HG03159 (cell line): ENCODE measurements at regions not wholly inside any gene's neighbourhood (a gene's known extent, or its start where the extent isn't known, plus 50 kb on each side); places are given as distances from the start of the nearest gene placed in this dataset.

Experiments
- ATAC-seq: cut with Tn5 transposase; IDR thresholded peaks from one replicate; pipeline ENCODE4 v1.9.1; 2021; ENCODE audit warnings: mild to moderate bottlenecking, moderate library complexity; ENCODE audit not compliant: unreplicated experiment

DNA sequence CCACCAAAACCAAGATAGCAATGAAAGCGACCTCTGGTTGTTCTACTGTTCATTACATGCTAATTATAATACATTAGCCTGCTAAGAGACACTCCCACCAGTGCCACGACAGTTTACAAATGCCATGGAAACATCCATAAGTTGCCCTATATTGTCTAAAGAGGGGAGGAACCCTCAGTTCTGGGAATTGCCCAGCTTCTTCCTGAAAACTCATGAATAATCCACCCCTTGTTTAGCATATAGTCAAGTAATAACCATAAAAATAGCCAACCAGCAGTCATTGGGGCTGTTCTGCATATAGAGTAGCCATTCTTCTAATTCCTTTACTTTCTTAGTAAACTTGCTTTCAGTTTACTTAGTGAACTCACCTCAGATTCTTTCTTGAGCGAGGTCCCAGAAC lies 189.8 kb upstream of the SOX11 start:
- no peak for ATAC-seq

DNA sequence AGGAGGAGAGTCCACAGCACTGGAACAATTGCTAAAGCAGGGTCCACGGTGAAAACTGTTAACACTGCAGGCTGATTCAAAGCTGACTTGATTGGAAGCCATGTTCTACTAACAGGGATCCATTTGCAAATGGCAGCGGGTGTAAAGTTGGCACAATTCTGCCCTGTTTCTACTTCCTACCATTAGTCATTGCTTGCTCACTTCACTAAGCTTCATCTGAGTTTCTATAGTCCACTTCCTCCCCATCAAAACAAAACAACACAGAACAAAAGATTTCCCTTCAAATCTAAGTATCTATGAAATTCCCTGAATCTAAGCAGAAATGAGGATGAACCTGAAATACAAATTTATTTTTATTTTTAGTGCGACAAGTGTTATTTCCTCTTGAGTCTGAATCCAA lies 187.4 kb upstream of the SOX11 start:
- ATAC-seq: no peak

DNA sequence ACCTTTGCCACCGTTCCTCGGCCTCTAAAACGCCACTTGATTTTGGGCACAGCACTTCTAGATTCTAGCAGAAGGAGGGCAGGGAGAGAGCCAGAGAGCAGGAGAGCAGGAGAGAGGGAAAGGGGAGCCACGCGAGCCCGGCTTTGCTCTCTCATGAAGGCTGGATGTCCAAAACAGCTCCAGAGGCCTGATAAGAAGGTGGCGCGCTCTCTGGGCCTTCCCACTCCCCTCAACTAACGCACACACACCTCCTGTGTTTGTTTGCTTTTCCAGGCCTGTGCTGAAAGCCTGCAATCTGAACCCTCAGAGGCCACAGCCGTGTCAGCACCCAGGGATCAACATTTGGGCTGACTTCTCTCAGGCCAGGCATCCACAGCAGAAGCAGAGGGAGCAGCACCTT lies 184.8 kb upstream of the SOX11 start:
- no peak for ATAC-seq

DNA sequence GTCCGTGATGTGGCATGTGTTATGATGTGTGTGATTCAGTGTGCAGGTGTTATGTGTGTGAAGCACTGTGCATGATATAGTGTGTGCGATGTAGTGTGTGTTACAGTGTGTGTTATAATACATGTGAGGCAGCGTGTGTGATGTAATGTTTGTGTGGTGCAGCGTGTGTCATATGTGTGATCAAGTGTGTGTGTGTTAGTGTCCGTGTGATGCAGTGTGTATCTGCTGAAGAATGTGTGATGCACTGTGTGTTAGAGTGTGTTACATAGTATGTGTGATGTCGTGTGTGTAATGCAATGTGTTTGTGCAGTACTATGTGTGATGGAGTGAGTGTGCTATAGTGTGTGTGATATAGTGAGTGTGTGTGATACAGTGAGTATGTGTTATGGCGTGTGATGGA lies 182.8 kb upstream of the SOX11 start:
- no peak for ATAC-seq

DNA sequence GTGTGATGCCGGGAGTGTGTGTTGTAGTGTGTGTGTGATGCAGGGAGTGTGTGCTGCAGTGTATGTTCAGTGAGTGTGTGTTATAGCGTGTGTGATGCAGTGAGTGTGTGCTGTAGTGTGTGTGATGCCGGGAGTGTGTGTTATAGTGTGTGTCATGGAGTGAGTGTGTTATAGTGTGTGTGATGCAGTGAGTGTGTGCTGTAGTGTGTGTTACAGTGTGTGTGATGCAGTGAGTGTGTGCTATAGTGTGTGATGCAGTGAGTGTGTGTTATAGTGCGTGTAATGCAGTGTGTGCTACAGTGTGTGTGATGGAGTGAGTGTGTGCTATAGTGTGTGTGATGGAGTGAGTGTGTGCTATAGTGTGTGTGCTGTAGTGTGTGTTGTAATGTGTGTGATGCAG lies 182.1 kb upstream of the SOX11 start:
- no peak for ATAC-seq

DNA sequence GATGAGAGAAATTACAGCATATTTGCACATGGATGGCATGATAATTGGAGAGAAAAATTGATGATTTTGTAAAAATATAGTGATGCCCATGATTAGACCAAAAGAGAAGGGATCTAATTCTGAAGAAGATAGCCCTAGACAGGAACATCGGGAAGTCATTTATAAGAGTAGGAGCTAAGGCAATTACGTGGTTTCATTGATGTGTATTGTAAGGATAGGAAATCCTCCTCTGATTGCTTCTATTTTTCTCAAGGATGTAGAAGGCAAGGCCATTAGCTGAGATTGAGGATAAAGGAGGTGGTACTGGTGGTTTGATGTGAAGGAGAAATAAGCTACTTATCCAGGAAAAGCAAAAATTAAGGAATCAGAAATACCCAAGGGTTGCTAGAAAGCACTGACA lies 176.5 kb upstream of the SOX11 start:
- no peak for ATAC-seq

DNA sequence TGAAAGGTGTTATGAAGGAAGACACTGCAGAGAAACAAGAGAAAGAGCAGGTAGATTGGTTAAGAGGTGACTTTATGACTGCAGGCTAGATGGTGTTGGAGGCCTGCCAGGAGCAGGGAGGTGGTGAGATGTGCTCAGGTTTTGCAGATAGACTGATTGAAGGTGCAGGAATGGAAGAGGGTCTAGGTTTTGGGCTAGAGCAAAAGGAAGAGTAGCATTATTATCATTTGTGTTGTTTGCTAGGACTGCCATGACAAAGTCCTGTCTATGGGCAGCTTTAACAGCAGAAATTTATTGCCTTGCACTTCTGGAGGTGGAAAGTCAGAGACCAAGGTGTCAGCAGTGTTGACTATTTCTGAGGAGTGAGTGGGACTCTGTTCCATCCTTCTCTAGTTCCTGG lies 172.9 kb upstream of the SOX11 start:
- ATAC-seq: no peak

DNA sequence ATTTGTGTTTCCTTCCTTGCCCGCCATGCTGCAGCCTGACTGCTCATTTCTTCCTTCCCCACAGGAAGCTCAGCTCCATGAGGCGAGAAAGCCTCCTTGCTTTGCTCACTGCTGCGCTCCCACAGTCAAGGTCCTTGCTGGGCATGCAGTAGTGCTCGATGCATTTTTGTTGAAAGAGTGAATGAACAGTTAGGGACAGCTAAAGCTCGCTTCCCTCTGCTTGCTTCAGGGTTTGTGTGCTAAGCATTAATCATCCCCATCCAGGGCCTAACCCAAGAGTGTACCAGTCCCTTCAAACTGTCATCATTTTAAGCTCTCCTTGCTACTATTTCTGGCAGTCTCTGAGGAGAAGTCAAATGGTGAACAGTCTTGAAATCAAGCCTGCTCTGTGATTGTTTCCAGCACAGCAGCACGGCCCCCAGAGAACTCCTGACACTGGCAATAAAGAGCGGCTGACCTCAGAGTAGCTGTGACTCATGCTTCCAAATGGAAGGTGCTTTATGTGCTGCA lies 171.7 kb upstream of the SOX11 start:
- ATAC-seq: no peak

DNA sequence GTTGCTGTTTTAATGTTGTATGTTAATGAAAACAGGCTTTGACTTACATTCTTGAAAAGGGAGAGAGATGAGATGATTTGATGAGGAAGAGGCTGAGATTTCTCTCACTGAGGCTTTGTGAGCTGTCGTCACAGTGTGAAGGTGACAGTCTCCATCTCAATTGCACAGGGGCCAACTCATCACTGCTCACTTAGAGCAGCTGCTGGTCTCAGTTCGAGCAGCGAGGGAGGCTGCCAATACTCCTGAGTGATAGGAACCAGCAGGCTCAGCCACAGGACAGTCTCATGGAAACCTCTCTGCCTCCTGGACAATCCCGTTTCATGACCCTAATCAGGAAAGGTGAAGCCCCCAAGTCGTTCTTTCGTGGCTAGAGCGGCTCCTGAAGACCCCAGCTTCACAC lies 170.7 kb upstream of the SOX11 start:
- no peak for ATAC-seq

DNA sequence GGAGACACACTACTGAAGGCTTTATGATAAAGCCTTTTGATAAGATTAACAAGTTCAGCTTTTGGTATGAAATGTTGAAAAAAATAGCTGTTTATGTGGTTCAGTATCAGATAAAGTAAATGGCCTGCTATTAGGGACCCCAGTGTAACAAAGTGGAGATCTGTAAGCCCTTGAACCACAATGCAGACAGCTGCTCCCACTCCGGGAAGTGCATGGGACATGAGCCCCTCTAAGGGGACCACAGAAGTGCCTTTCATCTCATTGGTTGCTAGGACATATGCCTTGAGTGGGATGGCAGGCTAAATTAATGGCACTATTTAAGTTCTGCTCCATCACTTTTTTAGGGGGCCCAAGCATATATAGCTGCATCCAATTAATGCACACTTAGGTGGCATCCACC lies 167.6 kb upstream of the SOX11 start:
- no peak for ATAC-seq

DNA sequence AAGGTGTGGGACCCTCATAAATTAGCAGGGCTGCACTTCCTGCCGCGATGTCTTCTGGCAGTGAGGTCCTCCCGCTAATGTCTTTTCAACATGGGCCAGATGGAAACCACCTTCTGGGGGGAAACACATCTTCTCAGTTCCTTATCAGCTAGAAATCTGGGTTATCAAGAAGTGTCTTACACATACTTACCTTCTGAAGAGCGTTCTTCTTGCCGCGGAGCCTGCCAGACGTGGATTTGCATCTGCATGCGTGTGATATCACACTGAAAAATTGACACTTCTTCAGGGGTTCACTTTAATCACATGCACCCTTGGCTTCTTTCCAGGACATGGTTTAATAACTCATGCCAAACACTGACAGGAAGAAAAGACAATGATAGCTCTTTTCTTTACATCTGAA lies 163.5 kb upstream of the SOX11 start:
- ATAC-seq: no peak

DNA sequence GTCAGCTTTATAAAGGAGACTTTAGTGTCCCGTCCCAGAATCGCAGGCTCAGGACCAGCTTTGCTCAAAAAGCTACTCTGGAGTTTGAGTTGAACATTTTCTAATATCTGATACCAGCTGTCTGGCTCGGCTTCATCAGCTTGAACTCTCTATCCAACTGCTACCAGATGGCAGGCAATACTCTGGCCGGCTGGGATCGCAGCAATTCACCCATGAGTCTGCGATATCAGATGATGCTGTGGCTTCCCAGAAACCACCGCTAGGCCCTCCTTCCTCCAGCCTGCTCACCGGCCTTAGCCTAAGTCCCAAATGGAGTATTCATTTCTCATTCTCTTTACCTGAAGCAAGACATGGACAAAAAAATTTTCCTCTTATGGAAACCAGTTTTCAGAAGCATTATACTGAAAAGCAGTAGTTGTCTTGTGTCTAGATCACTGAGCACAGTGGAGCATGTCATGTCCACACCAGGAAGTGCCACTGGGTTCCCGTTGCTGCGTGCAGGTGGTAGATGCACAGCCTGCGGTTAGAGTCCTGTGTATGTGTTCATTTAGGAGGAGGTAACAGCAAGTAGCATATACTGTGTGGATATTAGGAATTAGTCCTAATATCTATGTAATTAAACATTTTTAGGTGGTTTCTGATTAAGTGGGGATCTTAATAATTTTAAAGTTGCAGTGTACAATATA lies 162.0 kb upstream of the SOX11 start:
- no peak for ATAC-seq

DNA sequence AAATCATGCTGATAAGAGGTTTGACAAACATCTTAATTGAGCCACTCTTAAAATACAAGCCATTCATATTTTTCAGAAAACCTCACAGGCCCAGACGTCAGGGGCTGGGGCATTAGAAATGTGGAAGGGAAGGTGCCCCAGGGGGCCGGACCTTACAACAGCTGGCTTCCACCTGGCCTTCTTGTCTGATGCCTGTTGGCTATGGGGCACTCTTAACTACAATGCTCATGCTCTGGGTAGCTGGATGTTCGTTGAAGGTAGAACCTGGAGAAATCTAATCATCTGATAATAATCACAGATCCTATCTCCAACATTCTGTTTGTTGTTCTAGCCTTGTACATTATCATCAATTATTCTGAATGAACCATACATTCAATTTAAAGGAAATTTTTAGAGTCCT lies 156.9 kb upstream of the SOX11 start:
- ATAC-seq: no peak

DNA sequence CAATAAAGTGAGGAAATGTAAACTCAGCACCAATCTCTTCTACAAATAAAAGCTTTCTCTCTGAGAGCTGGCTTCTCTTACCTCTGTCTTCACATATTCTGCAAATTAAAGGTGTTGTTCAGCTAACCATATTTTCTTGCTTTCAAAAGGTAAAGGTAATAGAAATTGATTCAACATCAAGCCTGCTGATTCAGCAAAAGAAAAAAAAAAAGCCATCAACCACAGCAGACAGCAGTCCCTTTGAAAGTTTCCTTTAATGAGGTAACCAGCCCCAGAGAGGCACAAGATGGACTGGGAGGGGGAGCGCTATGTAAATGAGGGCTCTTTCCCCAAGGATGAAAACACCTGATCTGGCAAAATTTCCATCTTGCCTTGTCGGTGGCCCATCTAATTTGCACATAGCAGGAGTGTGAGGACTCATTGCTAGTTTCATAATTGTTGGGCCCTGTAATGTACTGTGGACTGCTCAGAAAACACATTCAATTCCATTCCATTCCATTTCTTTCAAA lies 154.9 kb upstream of the SOX11 start:
- ATAC-seq: no peak

DNA sequence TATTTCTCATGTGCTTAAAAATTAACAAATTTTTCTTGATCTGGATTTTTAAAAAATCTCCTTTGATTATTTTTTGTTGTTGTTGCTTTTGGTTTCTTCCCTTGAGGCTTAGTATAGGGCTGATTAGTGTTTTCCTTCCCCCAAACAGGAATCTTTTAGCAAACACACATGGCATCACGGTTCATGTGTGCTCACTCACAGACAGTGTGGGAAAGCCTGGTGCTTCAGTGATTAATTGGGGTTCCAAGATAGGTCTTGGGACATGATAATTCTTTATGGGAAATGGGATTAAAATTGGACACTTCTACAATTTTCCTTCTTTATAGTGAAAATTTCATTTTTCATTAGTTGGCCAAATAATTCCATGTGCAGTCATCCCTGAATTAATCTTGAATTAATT lies 153.9 kb upstream of the SOX11 start:
- ATAC-seq: no peak

DNA sequence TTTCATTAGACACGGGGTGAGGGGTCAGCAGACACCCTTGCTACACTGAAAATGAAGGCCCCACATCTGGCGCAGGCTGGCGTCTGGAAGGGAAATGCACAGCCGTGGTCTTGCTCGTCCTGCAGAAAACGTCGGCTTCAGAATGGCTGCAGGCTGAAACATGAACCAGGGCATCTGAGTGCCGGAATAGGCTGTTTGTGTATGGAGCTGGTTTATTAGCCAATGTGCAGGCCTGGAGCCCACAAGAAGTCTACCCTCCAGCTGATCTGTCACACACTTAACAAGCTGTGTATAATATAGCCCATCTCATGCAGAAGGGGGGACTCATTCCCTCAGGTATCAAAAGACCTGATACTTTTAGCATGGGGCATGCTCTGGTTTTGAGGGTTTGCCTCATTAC lies 153.4 kb upstream of the SOX11 start:
- ATAC-seq: no peak

DNA sequence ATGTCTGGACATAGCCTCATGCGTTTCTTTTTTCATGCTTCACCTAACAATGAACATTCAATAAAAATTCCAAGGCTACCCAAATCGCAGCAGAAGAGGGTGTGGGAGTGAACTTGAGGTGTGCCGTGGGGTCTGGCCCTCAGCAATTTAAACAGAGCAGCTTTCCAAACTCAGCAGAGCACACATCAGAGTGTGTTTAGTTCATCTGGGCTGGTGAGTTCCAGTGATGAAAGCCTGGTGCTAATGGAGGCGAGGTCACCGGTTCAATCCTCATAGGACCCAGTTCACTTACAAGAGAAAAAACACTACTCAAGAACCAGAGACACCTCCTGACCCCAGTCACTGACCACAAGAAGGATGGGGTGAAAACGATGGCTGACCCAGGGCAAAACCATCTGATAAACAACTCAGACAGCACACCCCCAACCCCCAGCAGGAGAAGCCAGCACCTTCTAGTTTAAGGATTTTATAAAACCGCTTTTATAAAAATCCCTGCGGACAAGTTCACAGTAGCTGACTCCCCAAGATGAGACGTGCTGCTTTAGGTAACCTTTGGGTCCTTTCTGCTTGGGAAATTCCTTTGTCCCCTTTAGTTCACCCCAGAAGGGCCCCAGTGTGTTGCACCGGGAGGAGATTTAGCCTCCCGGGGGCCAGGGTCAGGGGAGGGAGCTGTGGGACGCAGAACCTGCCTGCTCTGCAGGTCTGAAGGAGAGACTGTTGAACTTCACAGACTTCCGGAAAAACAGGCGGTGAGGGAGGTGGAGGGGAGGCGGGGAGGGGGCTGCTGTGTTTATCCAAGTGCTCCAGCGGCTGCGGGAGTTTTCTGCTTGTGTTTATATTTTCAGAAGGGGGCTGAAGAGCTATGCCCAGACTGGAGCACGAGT lies 152.7 kb upstream of the SOX11 start:
- ATAC-seq: no peak

DNA sequence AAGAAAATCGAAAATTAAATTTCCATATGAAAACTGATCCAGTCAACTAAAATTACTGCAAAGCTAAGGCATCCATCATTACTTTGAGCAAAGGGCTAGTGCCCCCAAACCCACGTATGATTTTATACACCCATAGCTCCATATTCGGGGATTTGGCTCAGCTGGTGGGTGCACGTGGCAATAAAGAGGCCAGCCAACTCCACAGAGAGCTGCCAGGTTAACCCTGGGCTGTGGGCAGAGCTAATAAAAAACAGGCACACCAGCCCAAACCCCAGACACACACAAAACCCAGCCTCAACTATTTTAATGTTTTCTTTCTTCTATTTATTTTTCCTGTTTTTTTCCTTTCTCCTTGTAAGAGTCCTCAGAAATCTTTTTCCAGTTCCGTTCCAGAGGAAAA lies 151.3 kb upstream of the SOX11 start:
- ATAC-seq: no peak

DNA sequence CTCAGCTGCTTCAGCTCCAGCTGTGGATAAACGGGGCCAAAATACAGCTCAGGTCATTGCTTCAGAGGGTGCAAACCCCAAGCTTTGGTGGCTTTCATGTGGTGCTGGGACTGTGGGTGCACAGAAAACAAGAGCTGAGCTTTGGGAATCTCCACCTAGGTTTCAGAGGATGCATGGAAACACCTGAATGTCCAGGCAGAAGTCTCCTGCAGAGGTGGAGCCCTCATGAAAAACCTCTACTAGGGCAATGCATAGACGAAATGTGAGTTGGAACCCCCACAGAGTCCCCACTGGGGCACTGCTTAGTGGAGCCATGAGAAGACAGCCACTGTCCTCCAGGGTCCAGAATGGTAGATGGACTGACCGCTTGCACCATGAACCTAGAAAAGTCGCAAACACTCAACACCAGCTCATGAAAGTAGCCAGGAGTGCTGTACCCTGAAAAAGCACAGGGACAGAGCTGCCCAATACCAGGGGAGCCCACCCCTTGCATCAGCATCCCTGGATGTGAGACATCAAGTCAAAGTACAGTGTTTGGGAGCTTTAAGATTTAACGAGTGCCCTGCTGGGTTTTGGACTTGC lies 147.9 kb upstream of the SOX11 start:
- no peak for ATAC-seq

DNA sequence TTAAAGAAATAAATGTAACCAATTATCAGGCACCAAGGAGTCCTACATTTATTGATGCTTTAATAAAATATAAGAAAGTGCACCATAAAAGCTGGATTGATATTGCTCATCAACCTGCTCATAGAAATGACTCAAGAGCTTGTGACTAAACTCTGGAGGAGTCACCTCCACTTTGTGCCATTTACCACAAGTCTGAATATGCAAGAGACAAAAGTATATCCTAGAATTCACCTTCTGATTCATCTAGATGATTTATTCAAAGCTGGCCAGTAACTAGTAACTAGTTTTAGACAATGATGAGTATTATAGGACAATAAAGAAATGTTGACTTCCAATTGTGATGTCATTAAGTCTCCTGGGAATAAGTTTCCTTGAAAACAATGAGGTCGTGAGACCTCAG lies 146.0 kb upstream of the SOX11 start:
- no peak for ATAC-seq

DNA sequence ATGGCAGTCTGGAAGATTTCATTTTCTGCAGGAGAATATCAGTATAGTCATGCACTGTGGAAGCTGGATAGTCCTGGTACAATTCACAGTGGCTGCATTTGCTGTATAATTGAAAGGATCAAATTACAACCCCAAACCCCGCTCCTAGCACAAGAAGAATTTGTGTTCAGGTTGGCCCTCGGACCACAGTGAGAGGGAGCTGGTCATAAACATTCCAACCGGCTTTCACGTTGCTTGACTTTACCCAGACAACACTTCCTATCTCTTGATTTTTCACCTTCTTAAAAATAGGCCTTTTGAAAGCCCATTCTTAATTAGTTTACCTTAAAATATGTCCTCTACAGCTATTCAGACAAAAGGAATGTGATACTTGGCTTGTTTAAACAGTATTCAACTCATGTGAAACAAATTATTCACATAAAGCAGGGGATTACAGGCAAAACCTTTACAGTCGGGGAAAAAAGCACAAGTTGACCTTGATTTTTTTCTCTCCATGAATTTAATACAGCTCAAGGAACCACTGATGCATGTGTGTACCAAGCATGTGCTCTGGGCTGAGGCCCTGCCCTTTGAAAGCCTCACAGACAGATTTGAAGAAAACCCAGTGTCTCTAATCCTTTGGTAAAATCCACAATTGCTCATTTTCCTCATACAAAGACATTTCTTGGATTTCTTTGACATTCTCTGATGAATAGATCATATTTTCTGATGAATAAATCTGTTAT lies 143.0 kb upstream of the SOX11 start:
- no peak for ATAC-seq
